Coronary artery (tissue), 2 donors: ENCODE measurements at regions not wholly inside any gene's neighbourhood (a gene's known extent, or its start where the extent isn't known, plus 50 kb on each side); places are given as distances from the start of the nearest gene placed in this dataset.

Experiments
- DNase-seq: peaks from one replicate; pipeline ENCODE4 v3.0.0-alpha.2; 2017; ENCODE audit warnings: low spot score
- H3K27ac ChIP-seq, 2 donors: fragments of 200-600 bp; sonication (generic); one replicate each; pipeline ENCODE4 v1.5.1; 2016 to 2019
- H3K4me3 ChIP-seq: fragments of 200-600 bp; sonication (generic); 2 replicates; pipeline ENCODE4 v1.5.1; 2016; ENCODE audit warnings: mild to moderate bottlenecking, moderate library complexity
- TF ChIP-seq, protein P1 (sequence below): fragments of 200-600 bp; sonication (generic); IDR thresholded peaks from one replicate; pipeline ENCODE4 v1.5.1; 2019; ENCODE audit warnings: antibody characterized with exemption

DNA sequence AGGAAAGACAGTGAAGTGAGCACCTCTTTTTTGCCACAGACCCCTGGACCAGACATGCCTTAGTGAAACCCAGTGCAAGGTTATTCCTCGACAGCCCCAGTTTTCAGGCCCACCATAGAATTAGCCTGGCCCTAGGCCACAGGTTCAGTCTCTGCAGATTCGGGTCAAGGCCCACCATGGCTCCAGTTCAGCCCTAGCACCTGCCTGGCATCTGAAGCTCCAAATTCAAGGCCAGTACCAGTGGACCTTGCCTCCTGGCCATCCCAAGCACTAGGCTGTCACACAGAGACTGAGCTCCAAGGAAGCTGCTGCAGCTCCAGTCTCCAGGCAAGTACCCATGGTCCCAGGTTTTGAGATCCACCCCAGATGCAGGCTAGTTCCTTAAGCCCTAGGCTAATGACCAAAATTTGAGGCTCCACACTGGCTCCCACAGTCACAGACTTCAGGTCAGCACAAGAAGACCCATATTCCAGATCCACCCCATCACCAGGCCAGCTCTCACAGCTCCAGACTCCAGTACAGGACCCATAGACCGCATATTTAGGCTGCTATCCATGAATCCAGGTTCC, 877.5 kb upstream of the ADGRB3 start:
- TF ChIP-seq, protein P1, sequence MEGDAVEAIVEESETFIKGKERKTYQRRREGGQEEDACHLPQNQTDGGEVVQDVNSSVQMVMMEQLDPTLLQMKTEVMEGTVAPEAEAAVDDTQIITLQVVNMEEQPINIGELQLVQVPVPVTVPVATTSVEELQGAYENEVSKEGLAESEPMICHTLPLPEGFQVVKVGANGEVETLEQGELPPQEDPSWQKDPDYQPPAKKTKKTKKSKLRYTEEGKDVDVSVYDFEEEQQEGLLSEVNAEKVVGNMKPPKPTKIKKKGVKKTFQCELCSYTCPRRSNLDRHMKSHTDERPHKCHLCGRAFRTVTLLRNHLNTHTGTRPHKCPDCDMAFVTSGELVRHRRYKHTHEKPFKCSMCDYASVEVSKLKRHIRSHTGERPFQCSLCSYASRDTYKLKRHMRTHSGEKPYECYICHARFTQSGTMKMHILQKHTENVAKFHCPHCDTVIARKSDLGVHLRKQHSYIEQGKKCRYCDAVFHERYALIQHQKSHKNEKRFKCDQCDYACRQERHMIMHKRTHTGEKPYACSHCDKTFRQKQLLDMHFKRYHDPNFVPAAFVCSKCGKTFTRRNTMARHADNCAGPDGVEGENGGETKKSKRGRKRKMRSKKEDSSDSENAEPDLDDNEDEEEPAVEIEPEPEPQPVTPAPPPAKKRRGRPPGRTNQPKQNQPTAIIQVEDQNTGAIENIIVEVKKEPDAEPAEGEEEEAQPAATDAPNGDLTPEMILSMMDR: no peak
- peak; percentile 62 for DNase-seq
- H3K27ac ChIP-seq: no peak overlapping the region
- H3K4me3 ChIP-seq: no peak overlapping the region

DNA sequence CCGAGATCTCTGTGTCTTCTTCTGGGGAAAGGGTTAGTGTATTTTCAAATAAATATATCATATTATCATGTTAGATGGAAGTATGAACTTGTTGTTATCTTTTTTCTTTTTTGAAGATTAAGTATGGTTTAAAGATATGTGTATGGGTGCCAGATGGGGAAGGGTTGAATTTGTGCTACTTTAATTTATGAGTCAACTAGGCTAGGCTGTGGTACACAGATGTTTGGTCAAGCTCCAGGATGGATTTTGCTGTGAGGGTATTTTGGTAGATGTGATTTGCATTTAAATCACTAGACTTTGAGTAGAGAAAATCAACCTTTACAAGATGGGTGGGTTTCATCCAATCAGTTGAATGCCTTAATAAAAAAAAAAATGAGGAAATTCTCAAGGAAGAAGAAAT, 886.6 kb upstream of the ADGRB3 start:
- H3K4me3 ChIP-seq: no peak overlapping the region
- no peak overlapping the region for H3K27ac ChIP-seq
- DNase-seq: no peak
- TF ChIP-seq, protein P1: no peak

DNA sequence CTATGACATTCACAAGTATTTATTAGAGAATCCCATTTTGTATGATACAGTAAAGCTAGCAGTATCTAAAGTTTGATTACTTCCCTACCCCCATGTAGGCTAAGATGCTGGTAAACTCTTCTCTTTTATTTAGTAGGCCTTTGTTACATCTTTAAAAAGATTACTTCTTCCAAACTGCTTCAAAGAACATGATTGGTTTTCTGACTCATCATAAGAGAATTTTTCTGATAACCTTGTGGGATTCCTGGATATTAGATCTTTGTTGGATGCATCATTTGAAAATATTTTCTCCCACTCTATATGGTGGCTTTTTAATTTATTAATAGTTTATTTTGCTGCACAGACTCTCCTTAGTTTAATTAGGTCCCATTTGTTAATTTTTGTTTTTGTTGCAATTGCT, 898.3 kb upstream of the ADGRB3 start:
- no peak overlapping the region for H3K27ac ChIP-seq
- DNase-seq: no peak
- no peak overlapping the region for H3K4me3 ChIP-seq
- TF ChIP-seq, protein P1: no peak

DNA sequence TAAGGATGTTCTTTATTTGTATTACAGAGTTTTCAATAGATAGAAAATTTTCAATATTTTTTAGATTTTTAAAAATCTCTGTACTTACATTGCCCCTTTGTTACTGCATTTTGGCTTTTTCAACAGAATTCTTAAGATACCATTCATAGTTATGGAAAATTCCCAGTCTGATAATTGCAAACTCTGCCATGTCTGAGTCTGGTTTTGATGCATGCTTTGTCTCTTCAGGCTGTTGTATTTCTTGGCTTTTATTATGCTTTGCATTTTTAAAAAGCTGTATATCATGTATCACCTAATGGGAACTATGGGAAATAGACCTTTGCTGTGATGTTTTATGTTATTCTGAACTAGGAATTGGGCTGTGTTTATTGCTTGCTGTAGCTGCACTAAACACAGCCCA, 898.9 kb upstream of the ADGRB3 start:
- H3K27ac ChIP-seq: no peak overlapping the region
- H3K4me3 ChIP-seq: no peak overlapping the region
- no peak for DNase-seq
- TF ChIP-seq, protein P1: no peak

DNA sequence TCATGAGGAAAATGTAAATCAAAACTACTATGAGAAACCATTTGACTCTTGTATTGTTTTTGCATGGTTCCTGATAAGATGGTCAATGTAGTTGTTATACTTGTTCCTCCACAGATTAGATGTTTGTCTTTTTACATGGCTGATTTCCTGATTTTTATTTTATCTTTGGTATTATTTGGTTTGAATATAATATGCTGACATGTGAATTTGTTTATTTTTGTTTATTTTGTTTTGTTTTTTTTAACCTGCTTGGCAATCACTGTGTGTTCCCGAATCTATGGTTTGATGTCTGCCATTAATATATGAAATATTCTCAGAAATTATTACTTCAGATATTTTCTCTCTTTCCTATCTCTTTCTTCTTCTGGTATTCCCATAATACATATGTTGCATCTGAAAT, 899.5 kb upstream of the ADGRB3 start:
- Histone ChIP-seq H3K4me3 (no peak overlapping the region), H3K27ac (no peak overlapping the region)
- TF ChIP-seq, protein P1: no peak
- DNase-seq: no peak

DNA sequence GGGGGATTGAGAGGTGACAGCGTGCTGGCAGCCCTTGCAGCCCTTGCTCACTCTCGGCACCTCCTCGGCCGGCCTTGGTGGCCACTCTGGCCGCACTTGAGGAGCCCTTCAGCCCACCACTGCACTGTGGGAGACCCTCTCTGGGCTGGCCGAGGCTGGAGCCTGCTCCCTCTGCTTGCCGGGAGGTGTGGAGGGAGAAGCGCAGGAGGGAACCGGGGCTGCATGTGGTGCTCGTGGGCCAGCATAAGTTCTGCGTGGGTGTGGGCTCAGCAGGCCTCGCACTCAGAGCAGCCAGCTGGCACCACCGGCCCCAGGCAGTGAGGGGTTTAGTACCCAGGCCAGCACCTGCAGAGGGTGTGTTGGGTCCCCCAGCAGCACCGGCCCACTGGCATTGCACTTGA, 912.2 kb upstream of the ADGRB3 start:
- DNase-seq: no peak

DNA sequence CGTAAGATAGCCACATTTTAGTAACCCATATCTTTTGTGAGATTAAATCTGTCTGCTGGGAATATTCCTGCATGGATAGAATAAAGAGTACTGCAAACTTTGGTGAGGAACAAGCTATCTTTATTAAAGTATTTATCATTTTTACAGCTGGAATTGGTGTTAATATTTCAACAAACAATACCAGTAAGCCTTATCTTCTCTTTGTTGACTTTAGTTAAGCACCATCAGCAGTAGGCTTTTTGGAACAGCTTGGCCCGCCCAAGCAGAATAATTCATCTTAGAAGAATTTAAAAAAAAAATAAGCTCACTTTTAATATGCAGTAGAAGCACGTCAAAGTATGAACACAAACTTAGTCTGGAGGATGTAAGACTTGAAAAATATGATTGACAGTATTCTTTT, 917.8 kb upstream of the ADGRB3 start:
- no peak for DNase-seq
- H3K27ac ChIP-seq: no peak overlapping the region
- H3K4me3 ChIP-seq: no peak overlapping the region
- TF ChIP-seq, protein P1: no peak

More for the DNA sequence above, 912.2 kb upstream of the ADGRB3 start:
- no peak overlapping the region for H3K4me3 ChIP-seq
- TF ChIP-seq, protein P1: no peak
- H3K27ac ChIP-seq: no peak overlapping the region
